ENCODE measurements at regions not wholly inside any gene's neighbourhood (a gene's known extent, or its start where the extent isn't known, plus 50 kb on each side); places are given as distances from the start of the nearest gene placed in this dataset.

DNA sequence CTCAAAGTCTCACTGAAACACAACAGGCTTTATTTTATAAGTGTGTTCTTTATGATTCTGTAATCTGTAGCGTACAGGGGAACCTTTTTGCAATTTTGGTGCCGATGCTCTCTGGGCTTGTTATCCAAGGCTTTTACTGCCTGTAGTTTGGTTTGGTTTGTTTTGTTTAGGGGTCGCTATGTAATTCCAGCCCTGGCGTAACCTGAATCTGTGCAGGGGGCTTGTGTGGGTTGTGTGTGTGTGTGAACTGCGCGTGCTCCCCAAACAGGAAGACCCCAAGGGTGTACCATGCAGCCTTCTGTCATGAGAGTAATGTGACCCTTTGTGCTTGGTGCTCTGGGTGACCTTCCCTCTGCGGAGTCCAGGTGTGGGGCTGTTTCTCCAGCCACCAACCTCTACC lies 92.1 kb upstream of the CLDN14 start:
- FAIRE-seq = no peak
- Histone ChIP-seq H3K27me3 (ENCODE audit: control insufficient read depth, extremely low read depth, insufficient read depth, low read length) (peaks cover 43% of the 10 kb centered on the region), H3K9me1 (ENCODE audit: control insufficient read depth, extremely low read depth, insufficient read depth, low read length) (no peaks in the 10 kb centered on the region)

DNA sequence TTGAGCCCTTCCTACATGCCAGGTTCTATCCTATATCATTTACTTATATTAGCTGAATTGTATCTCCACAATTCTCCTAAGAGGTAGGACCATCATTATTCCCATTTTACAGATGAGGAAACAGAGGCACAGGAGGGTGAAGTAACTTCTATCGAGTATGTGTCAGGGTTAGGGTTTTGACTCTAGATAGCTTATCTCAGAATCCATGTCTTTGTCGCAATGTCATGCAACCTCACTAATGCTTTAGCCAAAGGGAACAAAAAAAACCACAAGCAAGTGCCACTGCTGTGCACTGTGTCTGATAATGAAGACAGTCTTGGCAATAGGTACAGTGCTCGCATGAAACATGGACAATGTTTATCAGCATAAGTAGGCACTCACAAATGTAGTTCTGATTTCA lies 95.4 kb upstream of the CLDN14 start:
- H4K20me1 ChIP-seq (ENCODE audit: control insufficient read depth, extremely low read depth, insufficient read depth, low read length) = no peaks in the 10 kb centered on the region
- H3K4me1 ChIP-seq (ENCODE audit: control insufficient read depth, extremely low read depth, insufficient read depth, low read length) = no peaks in the 10 kb centered on the region
- no peak overlapping the region for H3K4me3 ChIP-seq (ENCODE audit: control insufficient read depth in 2 of 3, extremely low read depth in 1 of 3, insufficient read depth in 2 of 3, low read depth in 1 of 3, low read length in 3 of 3)
- no peaks in the 10 kb centered on the region for H3K36me3 ChIP-seq (ENCODE audit: control insufficient read depth in 2 of 2, extremely low read depth in 1 of 2, insufficient read depth in 2 of 2, low read length in 2 of 2)
- TF ChIP-seq, protein P1, sequence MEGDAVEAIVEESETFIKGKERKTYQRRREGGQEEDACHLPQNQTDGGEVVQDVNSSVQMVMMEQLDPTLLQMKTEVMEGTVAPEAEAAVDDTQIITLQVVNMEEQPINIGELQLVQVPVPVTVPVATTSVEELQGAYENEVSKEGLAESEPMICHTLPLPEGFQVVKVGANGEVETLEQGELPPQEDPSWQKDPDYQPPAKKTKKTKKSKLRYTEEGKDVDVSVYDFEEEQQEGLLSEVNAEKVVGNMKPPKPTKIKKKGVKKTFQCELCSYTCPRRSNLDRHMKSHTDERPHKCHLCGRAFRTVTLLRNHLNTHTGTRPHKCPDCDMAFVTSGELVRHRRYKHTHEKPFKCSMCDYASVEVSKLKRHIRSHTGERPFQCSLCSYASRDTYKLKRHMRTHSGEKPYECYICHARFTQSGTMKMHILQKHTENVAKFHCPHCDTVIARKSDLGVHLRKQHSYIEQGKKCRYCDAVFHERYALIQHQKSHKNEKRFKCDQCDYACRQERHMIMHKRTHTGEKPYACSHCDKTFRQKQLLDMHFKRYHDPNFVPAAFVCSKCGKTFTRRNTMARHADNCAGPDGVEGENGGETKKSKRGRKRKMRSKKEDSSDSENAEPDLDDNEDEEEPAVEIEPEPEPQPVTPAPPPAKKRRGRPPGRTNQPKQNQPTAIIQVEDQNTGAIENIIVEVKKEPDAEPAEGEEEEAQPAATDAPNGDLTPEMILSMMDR (optimal IDR thresholded peaks at IDR 0.05 in 1 of 3, IDR thresholded peaks at IDR 0.05 in 1 of 3, conservative IDR thresholded peaks at IDR 0.05 in 1 of 3; ENCODE audit: extremely low read depth in 1 of 3, insufficient read depth in 2 of 3, low read length in 3 of 3) = no peak
- no peak for TF ChIP-seq EZH2 (IDR thresholded peaks at IDR 0.05; ENCODE audit: low read length)
- no peaks in the 10 kb centered on the region for H3K9me3 ChIP-seq (ENCODE audit: control insufficient read depth, low read depth, low read length)
- no peak for DNase-seq (ENCODE audit: low read depth, low spot score)
- H3K4me2 ChIP-seq (ENCODE audit: control insufficient read depth, extremely low read depth, insufficient read depth, low read depth, low read length) = no peak overlapping the region
- dilution Hi-C loops (cut with MboI; ENCODE audit: extremely low pct_ligation_motif_present, low sequenced_read_pairs) = no loop called here
- FAIRE-seq = no peak
- H3K9me1 ChIP-seq (ENCODE audit: control insufficient read depth, extremely low read depth, insufficient read depth, low read length) = no peaks in the 10 kb centered on the region
- no peak overlapping the region for H2AFZ ChIP-seq (ENCODE audit: control insufficient read depth, low read length)
- H3K27ac ChIP-seq (ENCODE audit: control insufficient read depth, insufficient read depth, low read length) = no peak overlapping the region
- peaks cover 21% of the 10 kb centered on the region for H3K27me3 ChIP-seq (ENCODE audit: control insufficient read depth, extremely low read depth, insufficient read depth, low read length)
- no peaks in the 10 kb centered on the region for H3K79me2 ChIP-seq (ENCODE audit: control insufficient read depth, insufficient read depth, low read length)
- H3K9ac ChIP-seq (ENCODE audit: control insufficient read depth, extremely low read depth, insufficient read depth, low read length) = no peak overlapping the region

More for the DNA sequence above, 92.1 kb upstream of the CLDN14 start:
- H3K4me3 ChIP-seq (ENCODE audit: control insufficient read depth in 2 of 3, extremely low read depth in 1 of 3, insufficient read depth in 2 of 3, low read depth in 1 of 3, low read length in 3 of 3) = no peak overlapping the region
- dilution Hi-C loops (cut with MboI; ENCODE audit: extremely low pct_ligation_motif_present, low sequenced_read_pairs) = no loop called here
- H3K36me3 ChIP-seq (ENCODE audit: control insufficient read depth in 2 of 2, extremely low read depth in 1 of 2, insufficient read depth in 2 of 2, low read length in 2 of 2) = no peaks in the 10 kb centered on the region
- no peak overlapping the region for H3K4me2 ChIP-seq (ENCODE audit: control insufficient read depth, extremely low read depth, insufficient read depth, low read depth, low read length)
- H3K79me2 ChIP-seq (ENCODE audit: control insufficient read depth, insufficient read depth, low read length) = no peaks in the 10 kb centered on the region
- no peak for DNase-seq (ENCODE audit: low read depth, low spot score)
- TF ChIP-seq, protein P1 (optimal IDR thresholded peaks at IDR 0.05 in 1 of 3, IDR thresholded peaks at IDR 0.05 in 1 of 3, conservative IDR thresholded peaks at IDR 0.05 in 1 of 3; ENCODE audit: extremely low read depth in 1 of 3, insufficient read depth in 2 of 3, low read length in 3 of 3) = no peak
- TF ChIP-seq EZH2 (IDR thresholded peaks at IDR 0.05; ENCODE audit: low read length) = no peak
- no peak overlapping the region for H3K27ac ChIP-seq (ENCODE audit: control insufficient read depth, insufficient read depth, low read length)
- no peaks in the 10 kb centered on the region for H3K4me1 ChIP-seq (ENCODE audit: control insufficient read depth, extremely low read depth, insufficient read depth, low read length)
- H2AFZ ChIP-seq (ENCODE audit: control insufficient read depth, low read length) = no peak overlapping the region
- no peaks in the 10 kb centered on the region for H4K20me1 ChIP-seq (ENCODE audit: control insufficient read depth, extremely low read depth, insufficient read depth, low read length)
- H3K9ac ChIP-seq (ENCODE audit: control insufficient read depth, extremely low read depth, insufficient read depth, low read length) = no peak overlapping the region
- H3K9me3 ChIP-seq (ENCODE audit: control insufficient read depth, low read depth, low read length) = no peaks in the 10 kb centered on the region

Data from keratinocyte (primary cell).